Breast epithelium (tissue), 4 donors: ENCODE measurements at regions not wholly inside any gene's neighbourhood (a gene's known extent, or its start where the extent isn't known, plus 50 kb on each side); places are given as distances from the start of the nearest gene placed in this dataset.

Experiments
- DNase-seq, 2 donors: peaks; one replicate each; pipeline ENCODE4 v3.0.0-alpha.2; 2019; ENCODE audit warnings: low spot score in 2 of 2
- H3K27ac ChIP-seq, 2 donors: fragments of 200-600 bp; sonication (generic) in 1 of 2; one replicate each; pipeline ENCODE4 v1.5.1; 2016 to 2019; ENCODE audit warnings: mild to moderate bottlenecking in 1 of 2
- H3K27me3 ChIP-seq, 2 donors: fragments of 200-600 bp; sonication (generic) in 1 of 2; one replicate each; pipeline versions ENCODE4 v1.5.1 to v1.6.0; 2017 to 2019; ENCODE audit warnings: control low read depth in 1 of 2, mild to moderate bottlenecking in 1 of 2
- H3K36me3 ChIP-seq: fragments of 200-600 bp; one replicate; pipeline ENCODE4 v1.5.1; 2019
- H3K4me1 ChIP-seq, 2 donors: fragments of 200-600 bp; sonication (generic); one replicate each; pipeline ENCODE4 v1.5.1; 2016 to 2019; ENCODE audit warnings: control low read depth in 1 of 2
- H3K4me3 ChIP-seq, 3 donors: fragments of 200-600 bp; sonication (generic); 1 replicate in 2 of 3; 2 replicates in 1 of 3; pipeline ENCODE4 v1.5.1; 2016 to 2019; ENCODE audit warnings: mild to moderate bottlenecking in 3 of 3, moderate library complexity in 2 of 3
- H3K9me3 ChIP-seq, 2 donors: fragments of 200-600 bp; sonication (generic) in 1 of 2; one replicate each; pipeline ENCODE4 v1.5.1; 2016 to 2019; ENCODE audit warnings: control low read depth in 1 of 2
- CTCF ChIP-seq, 3 donors: fragments of 450-650 bp; IDR thresholded peaks; one replicate each; pipeline ENCODE4 v1.5.1; 2016 to 2017; ENCODE audit warnings: antibody characterized with exemption in 3 of 3, mild to moderate bottlenecking in 3 of 3, moderate library complexity in 3 of 3
- POLR2A ChIP-seq: fragments of 450-650 bp; IDR thresholded peaks from one replicate; pipeline ENCODE4 v1.6.1; 2016; ENCODE audit warnings: antibody characterized with exemption, mild to moderate bottlenecking, moderate library complexity
- POLR2AphosphoS5 ChIP-seq, 3 donors: sonication (generic); formaldehyde crosslinking; IDR thresholded peaks; one replicate each; pipeline ENCODE4 v1.6.1; 2017; ENCODE audit warnings: antibody characterized with exemption in 3 of 3
- intact Hi-C: fragments of 100-400 bp; cut with DNase I; formaldehyde crosslinking; loops from one replicate; pipeline ENCODE4 v1.15.1; 2023; ENCODE audit warnings: low total_unique reads

- intact Hi-C loops = no loop called here
- no peak overlapping the region for H3K27ac ChIP-seq
- DNase-seq = no peak
- H3K4me1 ChIP-seq = no peaks in the 10 kb centered on the region
- H3K27me3 ChIP-seq = no peaks in the 10 kb centered on the region
- no peak for TF ChIP-seq CTCF (IDR thresholded peaks at IDR 0.05)
- TF ChIP-seq POLR2AphosphoS5 (IDR thresholded peaks at IDR 0.05) = no peak
- TF ChIP-seq POLR2A = no peak
- H3K4me3 ChIP-seq = no peak overlapping the region
- H3K36me3 ChIP-seq = no peaks in the 10 kb centered on the region
- no peaks in the 10 kb centered on the region for H3K9me3 ChIP-seq
Observed at GRCh38 chr12:91901381-91902074, 244.1 kb downstream of the BTG1 start.

GRCh38 chr12:91900971-91901370, 244.7 kb downstream of the BTG1 start:
- no peak overlapping the region for H3K4me3 ChIP-seq
- H3K4me1 ChIP-seq = no peaks in the 10 kb centered on the region
- no peak for DNase-seq
- H3K27ac ChIP-seq = no peak overlapping the region
- no peaks in the 10 kb centered on the region for H3K36me3 ChIP-seq
- intact Hi-C loops = no loop called here
- TF ChIP-seq CTCF (IDR thresholded peaks at IDR 0.05) (no peak), POLR2AphosphoS5 (IDR thresholded peaks at IDR 0.05) (no peak), POLR2A (no peak)
- H3K9me3 ChIP-seq = no peaks in the 10 kb centered on the region
- H3K27me3 ChIP-seq = no peaks in the 10 kb centered on the region

GRCh38 chr12:91899056-91899455, 246.6 kb downstream of the BTG1 start:
- DNase-seq = no peak
- H3K9me3 ChIP-seq = no peaks in the 10 kb centered on the region
- no peak overlapping the region for H3K27ac ChIP-seq
- intact Hi-C loops = no loop called here
- no peaks in the 10 kb centered on the region for H3K36me3 ChIP-seq
- H3K4me1 ChIP-seq = no peaks in the 10 kb centered on the region
- no peaks in the 10 kb centered on the region for H3K27me3 ChIP-seq
- no peak for TF ChIP-seq POLR2AphosphoS5 (IDR thresholded peaks at IDR 0.05)
- TF ChIP-seq CTCF (IDR thresholded peaks at IDR 0.05) = no peak
- TF ChIP-seq POLR2A = no peak
- no peak overlapping the region for H3K4me3 ChIP-seq

- Histone ChIP-seq H3K4me1 (no peaks in the 10 kb centered on the region), H3K27ac (no peak overlapping the region), H3K4me3 (no peak overlapping the region), H3K36me3 (no peaks in the 10 kb centered on the region), H3K9me3 (no peaks in the 10 kb centered on the region), H3K27me3 (no peaks in the 10 kb centered on the region)
- intact Hi-C loops = no loop called here
- TF ChIP-seq POLR2A (no peak), CTCF (IDR thresholded peaks at IDR 0.05) (no peak), POLR2AphosphoS5 (IDR thresholded peaks at IDR 0.05) (peak in 1 of 3 donors; percentile 2)
- no peak for DNase-seq
Observed at GRCh38 chr12:91897025-91897515, 248.6 kb downstream of the BTG1 start.

- Histone ChIP-seq H3K4me1 (no peaks in the 10 kb centered on the region), H3K4me3 (no peak overlapping the region), H3K36me3 (no peaks in the 10 kb centered on the region), H3K27ac (no peak overlapping the region), H3K9me3 (no peaks in the 10 kb centered on the region), H3K27me3 (no peaks in the 10 kb centered on the region)
- TF ChIP-seq CTCF (IDR thresholded peaks at IDR 0.05) (no peak), POLR2AphosphoS5 (IDR thresholded peaks at IDR 0.05) (peak in 1 of 3 donors; percentile 48), POLR2A (no peak)
- intact Hi-C loops = no loop called here
- no peak for DNase-seq
Observed at GRCh38 chr12:91896286-91897024, 249.2 kb downstream of the BTG1 start.
